Gastrocnemius medialis (tissue), 4 donors: ENCODE measurements at regions not wholly inside any gene's neighbourhood (a gene's known extent, or its start where the extent isn't known, plus 50 kb on each side); places are given as distances from the start of the nearest gene placed in this dataset.

Experiments
- CTCF ChIP-seq, 5 experiments: fragments of 450-650 bp in 3 of 5; fragments of 200-600 bp in 2 of 5; sonication (generic) in 2 of 5; IDR thresholded peaks in 4 of 5; conservative IDR thresholded peaks in 1 of 5; 1 replicate in 4 of 5; 2 replicates in 1 of 5; pipeline ENCODE4 v1.5.1; 2016 to 2019; ENCODE audit warnings: antibody characterized with exemption in 5 of 5, mild to moderate bottlenecking in 3 of 5, moderate library complexity in 3 of 5
- POLR2A ChIP-seq, 2 donors: fragments of 450-650 bp; IDR thresholded peaks; one replicate each; pipeline ENCODE4 v1.6.1; 2017; ENCODE audit warnings: antibody characterized with exemption in 2 of 2, mild to moderate bottlenecking in 2 of 2, moderate library complexity in 2 of 2

GRCh38 chr13:106110241-106110855 is 425.1 kb downstream of the EFNB2 start:
- TF ChIP-seq CTCF (IDR thresholded peaks at IDR 0.05 in 4 of 5, conservative IDR thresholded peaks at IDR 0.05 in 1 of 5) (no peak), POLR2A (IDR thresholded peaks at IDR 0.05) (no peak)
